EL (cell line): ENCODE measurements at regions not wholly inside any gene's neighbourhood (a gene's known extent, or its start where the extent isn't known, plus 50 kb on each side); places are given as distances from the start of the nearest gene placed in this dataset.
"Not testable (repeated sequence)": the region's sequence is repeated elsewhere in the genome, so short reads cannot be mapped to it uniquely, and the experiment has no call there.

ENCODE experiments used
- DNase-seq: peaks from one replicate; pipeline ENCODE4 v3.0.0-alpha.2; 2016

DNA sequence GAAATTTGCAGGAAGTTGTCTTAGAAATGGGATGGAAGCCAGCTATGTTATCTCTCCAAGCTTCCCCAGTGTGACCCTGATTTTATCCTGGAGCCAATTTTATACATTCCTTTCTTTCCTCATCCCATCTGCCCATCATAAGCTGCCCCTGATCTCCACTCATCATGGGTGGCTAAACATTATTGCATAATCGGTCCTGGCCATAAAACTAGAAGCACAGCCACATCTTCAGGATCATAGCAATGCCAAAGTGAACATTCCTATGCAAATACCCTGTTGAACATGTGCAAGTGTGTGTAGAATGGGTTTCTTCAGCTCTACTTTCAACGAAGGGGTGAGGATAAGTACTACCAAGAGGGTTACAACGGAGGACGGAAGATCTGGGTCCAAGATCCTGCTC lies 50.6 kb upstream of the COG2 start:
- DNase-seq, result no peak

DNA sequence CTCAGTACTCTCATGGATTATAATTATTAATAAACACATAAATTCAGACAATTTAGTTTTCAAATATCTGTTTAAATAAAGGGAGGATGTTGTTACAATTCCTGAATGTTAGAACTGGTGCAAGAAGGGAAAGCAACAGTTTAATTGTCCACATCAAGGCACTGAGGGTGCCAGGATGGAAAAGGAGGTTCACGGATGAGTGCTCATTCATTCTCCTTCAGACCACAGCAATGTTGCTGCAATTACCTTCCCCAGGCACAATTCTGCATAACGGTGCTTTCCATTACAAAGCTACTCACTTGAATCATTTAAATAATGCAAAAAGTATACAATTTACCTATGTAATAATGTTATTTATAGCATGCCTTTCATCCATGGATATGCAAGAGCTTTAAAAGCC lies 52.3 kb upstream of the COG2 start:
- no peak for DNase-seq

DNA sequence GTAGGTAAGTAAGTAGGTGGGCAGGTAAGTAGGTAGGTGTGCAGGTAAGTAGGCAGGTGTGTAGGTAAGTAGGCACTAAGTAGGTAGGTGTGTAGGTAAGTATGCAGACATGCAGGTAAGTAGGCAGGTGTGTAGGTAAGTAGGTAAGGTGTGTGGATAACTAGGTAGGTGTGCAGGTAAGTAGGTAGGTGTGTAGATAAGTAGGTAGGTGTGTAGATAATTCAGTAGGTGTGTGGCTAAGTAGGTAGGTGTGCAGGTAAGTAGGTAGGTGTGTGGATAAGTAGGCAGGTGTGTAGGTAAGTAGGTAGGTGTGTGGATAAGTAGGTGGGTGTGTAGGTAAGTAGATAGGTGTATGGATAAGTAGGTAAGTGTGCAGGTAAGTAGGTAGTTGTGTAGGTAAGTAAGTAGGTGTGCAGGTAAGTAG lies 53.9 kb upstream of the COG2 start:
- no peak for DNase-seq

DNA sequence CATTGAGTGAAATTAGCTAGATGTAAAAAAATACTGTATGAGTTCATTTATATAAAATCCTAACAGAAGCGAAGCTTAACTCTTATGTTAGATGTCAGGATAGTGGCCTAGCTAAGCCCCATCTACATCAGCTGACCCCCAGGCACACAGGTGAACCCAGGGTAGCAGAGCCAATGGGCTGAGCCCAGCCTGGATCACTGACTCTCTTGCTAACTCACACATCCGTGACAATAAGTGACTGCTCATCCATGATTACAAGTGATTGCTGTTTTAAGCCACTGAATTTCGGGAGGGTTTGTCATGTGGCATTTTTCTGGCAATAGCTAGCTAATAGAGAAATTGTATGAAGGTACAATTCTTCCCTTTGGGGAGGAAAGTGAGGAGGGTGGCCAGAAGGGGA lies 55.2 kb upstream of the COG2 start:
- DNase-seq, result no peak

DNA sequence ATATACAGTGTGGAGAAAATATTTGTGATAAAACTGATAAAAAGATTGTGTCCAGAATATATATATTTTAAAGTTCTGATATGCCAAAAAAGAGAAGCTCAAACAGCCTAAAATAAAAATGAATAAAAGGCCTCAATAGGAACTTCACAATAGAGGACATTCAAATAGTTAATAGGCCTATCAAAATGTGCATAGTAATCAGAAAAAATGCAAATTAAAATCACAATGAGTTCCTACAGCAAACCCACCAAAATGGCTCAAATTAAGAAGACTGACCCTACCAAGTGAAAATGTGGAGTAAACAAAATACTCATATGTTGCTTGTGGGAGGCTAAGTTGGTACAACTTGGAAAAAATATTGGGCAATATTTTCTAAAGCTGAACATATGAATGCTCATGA lies 57.6 kb upstream of the COG2 start:
- DNase-seq, result no peak

DNA sequence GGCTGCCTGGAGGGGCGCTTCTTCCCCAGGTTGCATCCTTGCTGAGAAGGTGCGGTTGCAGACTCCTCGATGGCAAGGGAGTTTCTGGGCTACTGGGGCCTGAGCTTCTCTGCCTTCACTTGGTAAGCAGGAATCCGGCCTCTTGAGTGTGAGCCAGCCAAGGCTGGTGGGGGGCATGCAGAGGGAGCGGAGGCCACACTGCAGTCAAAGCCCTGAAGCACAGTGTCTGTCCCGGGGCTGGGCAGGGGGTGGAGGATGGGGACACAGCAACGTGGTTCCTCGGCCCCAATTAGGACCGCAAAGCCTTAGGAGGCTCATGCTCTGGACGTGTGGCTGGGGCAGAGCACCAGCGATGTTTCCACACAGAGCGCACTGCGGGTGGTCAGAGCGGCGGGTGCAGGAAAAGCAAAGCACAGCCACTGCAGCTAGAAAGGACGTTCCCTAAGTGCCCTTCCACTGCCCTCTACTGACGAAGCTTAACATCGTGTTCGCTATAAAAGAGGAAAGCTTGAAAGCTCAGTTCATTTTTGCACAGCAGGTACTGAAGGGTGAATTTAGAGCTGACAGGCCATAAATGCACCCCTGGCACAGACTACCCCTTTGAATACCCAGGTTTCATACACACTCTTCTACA lies 60.7 kb upstream of the COG2 start:
- DNase-seq, result no peak

DNA sequence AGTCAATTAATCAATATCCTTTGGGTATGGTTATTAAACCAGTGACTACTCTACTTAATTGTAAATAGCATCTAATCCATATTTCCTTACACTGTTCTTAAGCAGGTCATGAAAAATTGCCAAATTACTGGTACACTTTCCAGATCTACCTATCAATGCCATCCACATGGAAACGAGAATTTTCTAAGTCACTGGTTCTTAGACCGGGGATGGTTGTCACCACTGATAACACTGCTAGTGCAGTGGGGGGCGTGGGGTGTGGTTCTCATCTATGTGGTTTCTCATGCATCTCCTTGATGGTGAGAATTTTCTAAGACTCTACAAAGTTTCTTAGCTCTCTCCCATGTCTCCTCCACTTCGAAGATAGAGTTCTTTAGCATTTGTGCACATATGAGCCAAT lies 63.7 kb upstream of the COG2 start:
- DNase-seq, result no peak

DNA sequence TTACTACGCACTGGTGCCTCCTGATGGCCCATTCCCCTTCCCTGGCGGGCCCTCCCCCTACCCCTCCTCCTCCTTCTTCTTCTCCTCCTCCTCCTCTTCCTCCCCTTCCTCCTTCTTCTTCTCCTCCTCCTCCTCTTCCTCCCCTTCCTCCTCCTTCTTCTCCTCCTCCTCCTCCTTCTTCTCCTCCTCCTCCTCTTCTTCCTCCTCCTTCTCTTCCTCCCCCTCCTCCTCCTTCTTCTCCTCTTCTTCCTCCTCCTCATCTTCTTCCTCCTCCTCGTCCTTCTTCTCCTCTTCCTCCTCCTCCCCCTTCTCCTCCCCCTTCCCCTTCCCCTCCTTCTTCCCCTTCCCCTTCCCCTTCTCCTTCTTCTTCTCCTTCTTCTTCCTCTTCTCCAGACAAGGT lies 64.7 kb upstream of the COG2 start:
- no peak for DNase-seq

DNA sequence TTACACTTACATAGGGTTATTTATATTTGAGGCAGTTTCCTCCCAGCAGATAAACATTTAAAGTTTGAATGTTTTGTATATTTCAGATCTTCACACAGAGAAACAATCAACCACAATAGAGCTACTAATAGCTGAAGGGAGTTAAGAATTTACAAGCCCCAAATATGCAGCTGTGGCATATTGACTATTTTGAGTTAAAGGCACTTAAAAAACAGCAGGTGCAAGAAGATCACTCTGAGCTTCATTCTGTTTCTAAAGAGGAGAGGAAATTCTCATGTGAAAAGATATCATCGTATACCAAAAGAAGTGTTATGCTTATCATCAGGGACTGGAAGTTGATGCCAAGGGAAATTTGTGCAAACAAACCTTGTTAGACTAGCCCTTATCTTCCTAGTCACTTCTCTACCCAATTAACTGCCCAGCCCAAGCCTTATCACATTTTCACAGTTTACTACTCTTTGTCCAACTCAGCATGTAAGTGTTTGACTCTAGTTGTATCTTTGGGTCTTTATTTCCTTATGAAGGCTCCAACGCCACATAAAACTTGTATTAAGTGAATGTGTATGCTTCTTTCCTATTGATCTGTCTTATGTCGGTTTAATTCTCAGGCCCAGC lies 66.3 kb upstream of the COG2 start:
- DNase-seq, result no peak

DNA sequence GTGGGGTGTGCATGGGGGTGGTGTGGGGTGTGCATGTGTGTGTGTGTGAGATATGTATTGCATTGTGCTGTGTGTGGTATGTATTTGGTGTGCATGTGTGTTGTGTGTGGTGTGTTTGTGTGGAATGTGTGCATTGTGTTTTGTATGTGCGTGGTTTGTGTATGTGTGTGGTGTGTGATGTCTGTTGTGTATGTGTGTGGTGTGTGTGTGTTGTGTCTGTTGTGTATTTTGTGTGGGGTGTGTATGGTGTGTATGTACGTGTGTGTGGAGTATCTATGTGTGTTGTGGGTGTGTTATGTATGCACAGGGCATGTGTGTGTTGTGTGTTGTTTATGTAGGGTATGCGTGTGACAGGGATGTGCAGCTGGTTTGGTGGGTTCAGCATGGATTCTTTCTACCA lies 67.8 kb upstream of the COG2 start:
- no peak for DNase-seq

DNA sequence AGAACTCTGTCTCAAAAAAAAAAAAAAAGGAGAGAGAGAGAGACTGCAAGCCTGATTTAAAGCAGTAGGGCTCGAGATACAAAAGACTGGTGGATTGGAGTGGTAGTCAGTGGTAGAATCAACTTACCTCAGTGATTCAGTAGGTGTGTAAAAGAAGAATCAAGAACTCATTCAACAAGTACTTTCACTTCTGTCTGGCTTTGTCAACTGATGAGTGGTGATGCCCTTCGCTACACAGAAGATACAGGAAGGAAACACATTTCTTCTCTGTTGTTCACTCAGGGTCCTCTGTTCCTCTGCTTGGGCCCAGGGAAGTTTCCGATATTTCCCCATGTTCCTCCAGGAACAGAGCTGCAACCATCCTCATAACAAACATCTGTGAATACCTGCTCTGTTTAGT lies 68.6 kb upstream of the COG2 start:
- DNase-seq, result no peak

DNA sequence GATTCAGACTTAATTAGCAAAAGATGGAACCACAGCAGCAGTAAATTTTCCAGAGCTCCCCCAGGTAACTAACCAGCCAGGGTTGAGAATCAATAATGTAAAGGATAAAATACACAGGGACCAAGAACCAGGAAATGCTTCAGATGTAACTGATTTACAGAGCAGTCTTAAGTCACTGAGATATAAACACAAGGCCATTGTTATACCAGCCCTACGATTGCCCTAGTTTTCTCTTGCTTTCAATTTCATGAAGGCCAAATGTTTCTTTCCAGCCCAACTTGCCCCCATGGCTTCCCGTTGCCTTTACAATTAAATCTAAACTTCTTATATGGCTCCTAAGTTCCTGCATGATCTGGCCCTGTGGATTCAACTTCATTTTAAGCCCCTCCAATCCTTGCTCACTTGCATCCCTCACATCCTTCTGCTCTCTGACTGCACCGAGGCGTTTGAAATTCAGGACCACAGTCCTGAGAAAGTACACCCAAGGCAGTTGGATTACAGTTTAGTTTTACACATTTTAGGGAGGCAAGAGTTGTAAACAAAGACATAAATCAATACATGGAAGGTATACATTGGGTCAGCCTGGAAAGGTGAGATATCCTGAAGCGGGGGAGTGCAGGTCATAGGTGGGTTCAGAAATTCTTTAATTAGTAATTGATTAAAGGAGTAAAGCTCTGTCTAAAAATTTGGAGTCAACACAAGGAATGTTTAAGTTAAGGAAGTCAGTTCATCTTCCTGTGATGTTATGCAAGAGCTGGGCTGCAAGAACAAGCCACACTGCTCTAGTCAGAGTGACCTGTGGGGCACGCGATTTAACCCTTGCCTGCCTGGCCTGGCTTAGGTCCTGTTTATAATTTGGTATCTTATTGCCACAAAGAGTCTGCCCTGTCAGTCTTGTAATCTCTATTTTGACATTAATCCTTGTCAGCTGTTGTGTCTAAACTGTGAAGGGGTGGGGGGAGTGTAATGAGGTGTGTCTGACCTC lies 69.9 kb upstream of the COG2 start:
- DNase-seq, result peak; percentile 7

DNA sequence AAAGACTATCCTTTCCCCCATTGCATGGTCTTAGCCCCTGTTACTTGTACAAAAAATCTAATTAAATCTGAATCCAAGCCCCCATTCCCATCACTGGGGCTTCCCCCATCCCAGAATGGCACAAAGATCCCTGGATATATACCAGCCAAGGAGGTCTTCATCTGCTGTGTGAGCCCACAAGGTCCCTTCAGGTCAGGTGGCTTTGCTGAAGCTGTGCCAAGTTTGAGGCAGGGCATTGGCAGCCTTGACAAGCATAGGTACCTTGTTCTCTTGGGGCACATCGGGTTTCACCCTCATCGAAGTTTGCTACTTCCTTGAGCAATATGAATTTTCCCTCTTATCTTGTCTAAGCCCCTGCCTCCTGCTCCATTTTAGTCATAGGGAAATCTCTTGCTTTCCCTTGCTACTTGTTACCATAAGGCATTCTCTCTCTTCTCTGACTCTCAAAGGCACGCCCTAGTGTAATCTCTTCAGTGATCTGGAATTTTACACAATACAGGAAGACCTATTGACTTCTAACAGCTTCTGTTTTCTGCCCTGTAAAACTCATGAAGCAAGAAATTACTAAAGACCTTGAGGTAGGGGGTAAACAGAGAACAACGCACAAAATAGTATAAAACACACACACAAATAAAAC lies 71.4 kb upstream of the COG2 start:
- no peak for DNase-seq

DNA sequence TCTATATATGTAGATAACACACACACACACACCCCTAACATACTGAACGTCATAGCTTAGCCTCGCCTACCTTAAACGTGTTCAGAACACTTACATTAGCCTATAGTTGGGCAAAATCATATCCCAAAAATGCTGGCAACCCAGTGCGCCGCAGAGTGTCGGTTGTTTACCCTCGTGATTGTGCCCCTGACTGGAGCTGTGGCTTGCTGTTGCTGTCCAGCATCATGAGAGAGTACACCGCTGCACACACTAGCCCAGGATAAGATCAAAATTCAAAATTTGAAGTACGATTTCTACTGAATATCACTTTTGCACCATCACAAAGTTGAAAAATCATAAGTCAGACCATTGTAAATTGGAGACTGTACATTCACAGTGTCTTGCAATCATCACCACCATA lies 73.1 kb upstream of the COG2 start:
- no peak for DNase-seq

DNA sequence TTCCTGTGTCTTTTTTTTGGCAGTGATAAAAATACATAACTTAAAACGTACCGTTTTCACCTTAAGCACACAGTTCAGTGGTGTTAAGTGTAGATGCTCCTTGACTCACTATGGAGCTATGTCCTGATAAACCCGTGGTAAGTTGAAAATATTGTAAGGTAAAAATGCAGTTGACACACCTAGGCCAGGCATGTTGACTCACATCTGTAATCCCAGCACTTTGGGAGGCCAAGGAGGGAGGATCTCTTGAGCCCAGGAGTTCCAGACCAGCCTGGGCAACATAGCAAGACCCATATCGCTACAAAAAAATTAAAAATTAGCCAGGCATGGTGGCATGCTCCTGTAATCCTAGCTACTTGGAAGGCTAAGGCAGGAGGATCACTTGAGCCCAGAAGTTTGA lies 73.6 kb upstream of the COG2 start:
- DNase-seq, result no peak

DNA sequence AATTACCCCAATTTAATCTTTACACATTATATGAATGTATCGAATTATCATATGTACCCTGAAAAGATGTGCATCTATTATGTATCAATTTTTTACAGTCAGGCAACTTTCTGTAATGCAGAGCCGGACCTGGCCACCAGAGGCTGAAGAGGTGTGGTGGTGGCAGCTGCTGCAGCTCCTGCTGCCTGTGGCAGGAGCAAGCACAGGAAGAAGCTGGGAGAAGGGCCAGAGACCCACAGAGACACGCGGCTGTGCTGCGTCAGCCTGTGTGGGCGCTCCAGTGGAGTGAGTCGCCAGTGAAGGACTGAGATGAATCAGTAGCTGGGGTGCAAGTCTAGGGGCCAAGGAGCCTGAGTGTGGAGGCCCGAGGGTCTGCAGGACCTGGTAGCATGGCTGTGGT lies 74.3 kb upstream of the COG2 start:
- peak; percentile 42 for DNase-seq

DNA sequence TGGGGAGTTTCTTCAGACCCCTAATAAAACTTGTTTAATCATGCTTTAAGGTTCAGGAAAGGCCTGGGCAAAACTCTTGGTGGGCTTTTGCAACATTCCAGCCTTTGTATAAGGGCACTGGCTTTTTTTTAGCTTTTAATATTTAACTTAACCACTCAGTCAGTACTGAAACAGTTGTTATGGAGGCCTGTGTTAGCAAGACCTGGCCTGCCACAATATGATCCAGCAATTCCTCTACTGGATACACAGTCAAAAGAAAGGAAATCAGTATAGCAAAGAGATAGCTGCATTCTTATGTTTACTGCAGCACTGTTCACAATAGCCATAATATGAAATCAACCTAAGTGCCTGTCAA lies 75.1 kb upstream of the COG2 start:
- no peak for DNase-seq

DNA sequence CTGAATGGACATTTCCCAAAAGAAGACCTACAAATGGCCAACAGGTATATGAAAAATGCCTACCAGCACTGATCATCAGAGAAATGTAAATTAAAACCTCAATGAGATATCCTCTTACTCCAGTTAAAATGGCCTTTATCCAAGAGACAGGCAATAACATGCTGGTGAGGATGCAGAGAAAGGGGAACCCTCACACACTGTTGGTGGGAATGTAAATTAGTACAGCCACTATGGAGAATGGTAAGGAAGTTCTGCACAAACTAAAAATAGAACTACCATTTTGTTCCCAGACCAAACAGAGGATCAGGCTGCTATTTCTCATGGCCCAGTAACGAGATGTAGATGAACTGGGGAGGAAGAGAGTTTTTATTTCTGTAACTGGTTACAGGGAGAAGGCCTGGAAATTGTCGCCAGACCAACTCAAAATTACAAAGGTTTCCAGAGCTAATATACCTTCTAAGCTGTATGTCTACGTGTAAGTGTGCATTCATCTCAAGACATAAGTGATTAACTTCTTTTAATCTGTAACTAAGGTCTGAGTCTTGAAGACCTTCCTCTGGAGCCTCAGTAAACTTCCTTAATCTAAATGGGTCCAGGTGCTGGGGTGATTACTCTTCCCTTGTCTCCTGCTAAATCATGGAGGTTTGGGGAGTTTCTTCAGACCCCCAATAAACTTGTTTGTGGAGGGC lies 75.6 kb upstream of the COG2 start:
- DNase-seq, result not testable (repeated sequence)

DNA sequence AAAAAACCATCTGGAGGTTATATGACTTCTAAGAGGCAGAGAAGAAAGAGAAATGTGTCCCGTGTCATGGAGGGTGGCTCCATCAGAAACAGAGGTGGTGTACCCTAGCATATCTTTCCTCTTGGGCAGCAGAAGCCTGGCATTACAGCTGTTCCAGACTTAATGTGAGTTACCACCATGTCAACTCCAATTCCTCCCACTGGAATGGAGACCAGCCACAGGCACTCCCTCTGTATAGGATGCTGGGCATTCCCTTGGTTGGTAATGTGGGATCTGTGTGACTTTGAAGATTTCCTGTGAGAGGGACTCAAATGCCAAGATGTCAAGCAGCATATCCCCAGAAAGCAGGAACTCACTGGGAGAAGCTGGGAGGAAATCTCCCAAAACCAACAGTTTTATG lies 77.1 kb upstream of the COG2 start:
- no peak for DNase-seq

DNA sequence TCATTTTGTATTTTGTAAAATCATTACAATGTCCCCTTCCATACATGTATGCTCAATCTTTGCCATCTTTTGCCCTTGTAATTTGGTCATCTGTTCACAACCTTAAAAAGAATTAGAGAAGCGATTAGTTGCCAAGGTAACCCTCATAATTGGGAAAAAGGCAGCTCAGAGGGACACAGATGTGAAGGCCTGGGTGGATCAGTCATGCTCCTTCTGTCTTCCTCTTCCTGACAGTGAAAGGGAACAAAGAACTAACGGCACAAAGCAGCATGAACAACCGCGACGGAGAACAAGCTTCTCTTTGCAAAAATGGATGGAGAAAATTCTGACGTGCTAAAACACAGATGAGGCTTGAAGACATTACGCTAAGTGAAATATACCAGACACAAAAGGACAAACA lies 78.7 kb upstream of the COG2 start:
- no peak for DNase-seq

DNA sequence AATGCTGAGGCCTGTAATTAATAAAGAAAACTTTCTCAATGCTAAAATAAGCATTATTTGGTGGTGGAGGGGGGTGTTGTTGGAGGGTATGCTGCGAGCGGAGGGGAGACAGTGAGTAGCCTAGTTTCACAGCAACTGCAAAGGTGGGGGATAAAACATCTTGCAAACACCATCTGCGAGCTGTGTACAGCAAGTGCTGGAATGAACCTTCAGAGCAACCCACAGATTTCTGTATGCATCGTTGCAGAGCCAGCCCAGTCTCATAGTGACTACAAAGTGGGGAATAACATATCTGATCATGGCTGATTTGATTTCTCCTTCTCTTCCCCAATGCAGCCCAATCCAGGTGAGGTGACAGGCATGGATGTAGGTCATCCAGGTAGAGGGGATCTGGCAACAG lies 80.7 kb upstream of the COG2 start:
- DNase-seq, result no peak

DNA sequence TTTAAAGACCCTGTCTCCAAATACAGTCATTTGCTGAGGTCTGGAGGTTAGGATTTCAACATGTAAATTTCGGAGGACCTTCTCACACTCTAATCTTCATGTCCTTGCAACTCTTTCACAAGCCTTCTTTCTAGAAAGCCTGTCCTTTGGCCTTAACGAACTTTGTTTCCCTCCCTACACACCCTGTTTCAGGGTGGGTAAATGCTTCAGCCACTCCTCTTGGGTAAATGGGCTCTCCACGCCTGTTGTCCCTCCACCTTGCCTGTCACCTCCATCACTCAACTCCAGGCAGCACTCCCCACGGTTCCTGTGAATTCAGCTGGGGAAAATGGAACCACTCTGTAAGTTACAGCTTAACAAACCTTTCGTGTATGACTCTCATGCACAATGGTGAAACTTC lies 84.0 kb upstream of the COG2 start:
- no peak for DNase-seq

DNA sequence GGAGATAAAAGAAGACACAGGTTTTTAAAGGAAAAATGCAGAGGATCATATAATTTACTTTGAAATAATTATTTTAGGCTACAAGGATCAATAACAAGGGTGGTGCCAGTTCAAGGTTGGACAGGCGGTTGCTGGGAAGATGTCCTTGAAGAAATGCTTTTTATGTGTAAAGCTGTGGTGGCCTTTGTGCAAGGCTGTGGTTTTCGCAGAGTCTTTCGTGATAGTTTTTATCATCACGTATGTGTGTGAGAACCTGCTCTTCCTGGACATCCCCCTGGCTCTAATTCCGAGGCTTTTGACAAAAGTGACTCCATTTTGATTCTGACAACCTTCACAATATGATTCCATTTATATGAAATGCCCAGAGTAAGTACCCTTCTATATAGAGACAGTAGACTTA lies 85.8 kb upstream of the COG2 start:
- no peak for DNase-seq
